ENCODE measurements at regions not wholly inside any gene's neighbourhood (a gene's known extent, or its start where the extent isn't known, plus 50 kb on each side); places are given as distances from the start of the nearest gene placed in this dataset.

- DNase-seq, result no peak
Measured at GRCh38 chr5:145499483-145499882, 335.7 kb downstream of the PRELID2 start.

GRCh38 chr5:145497052-145497451, 338.1 kb downstream of the PRELID2 start:
- no peak for DNase-seq

GRCh38 chr5:145495741-145496140, 339.4 kb downstream of the PRELID2 start:
- no peak for DNase-seq

- DNase-seq, result no peak
Measured at GRCh38 chr5:145495196-145495595, 339.9 kb downstream of the PRELID2 start.

- DNase-seq, result no peak
Measured at GRCh38 chr5:145493435-145493834, 341.7 kb downstream of the PRELID2 start.

GRCh38 chr5:145489516-145489915, 345.6 kb downstream of the PRELID2 start:
- DNase-seq, result no peak

GRCh38 chr5:145484158-145484557, 351.0 kb downstream of the PRELID2 start:
- DNase-seq, result no peak

- no peak for DNase-seq
Measured at GRCh38 chr5:145483212-145483611, 351.9 kb downstream of the PRELID2 start.

GRCh38 chr5:145479857-145480256, 355.3 kb downstream of the PRELID2 start:
- no peak for DNase-seq

- no peak for DNase-seq
Measured at GRCh38 chr5:145479271-145479670, 355.9 kb downstream of the PRELID2 start.

GRCh38 chr5:145478651-145479050, 356.5 kb downstream of the PRELID2 start:
- no peak for DNase-seq

GRCh38 chr5:145473042-145473642, 362.0 kb downstream of the PRELID2 start:
- DNase-seq, result no peak

GRCh38 chr5:145471831-145472612, 363.1 kb downstream of the PRELID2 start:
- DNase-seq, result no peak

GRCh38 chr5:145471026-145471425, 364.1 kb downstream of the PRELID2 start:
- DNase-seq, result no peak

GRCh38 chr5:145470396-145470979, 364.7 kb downstream of the PRELID2 start:
- no peak for DNase-seq

- DNase-seq, result no peak
Measured at GRCh38 chr5:145467446-145467845, 367.7 kb downstream of the PRELID2 start.

GRCh38 chr5:145466533-145466932, 368.6 kb downstream of the PRELID2 start:
- no peak for DNase-seq

GRCh38 chr5:145465474-145466263, 369.5 kb downstream of the PRELID2 start:
- no peak for DNase-seq

- DNase-seq, result no peak
Measured at GRCh38 chr5:145464171-145464570, 371.0 kb downstream of the PRELID2 start.

- no peak for DNase-seq
Measured at GRCh38 chr5:145463634-145464033, 371.5 kb downstream of the PRELID2 start.

- no peak for DNase-seq
Measured at GRCh38 chr5:145462525-145462924, 372.6 kb downstream of the PRELID2 start.

GRCh38 chr5:145450286-145450885, 384.8 kb downstream of the PRELID2 start:
- DNase-seq, result no peak

- no peak for DNase-seq
Measured at GRCh38 chr5:145449794-145450193, 385.3 kb downstream of the PRELID2 start.
